ENCODE measurements at regions not wholly inside any gene's neighbourhood (a gene's known extent, or its start where the extent isn't known, plus 50 kb on each side); places are given as distances from the start of the nearest gene placed in this dataset.

DNA sequence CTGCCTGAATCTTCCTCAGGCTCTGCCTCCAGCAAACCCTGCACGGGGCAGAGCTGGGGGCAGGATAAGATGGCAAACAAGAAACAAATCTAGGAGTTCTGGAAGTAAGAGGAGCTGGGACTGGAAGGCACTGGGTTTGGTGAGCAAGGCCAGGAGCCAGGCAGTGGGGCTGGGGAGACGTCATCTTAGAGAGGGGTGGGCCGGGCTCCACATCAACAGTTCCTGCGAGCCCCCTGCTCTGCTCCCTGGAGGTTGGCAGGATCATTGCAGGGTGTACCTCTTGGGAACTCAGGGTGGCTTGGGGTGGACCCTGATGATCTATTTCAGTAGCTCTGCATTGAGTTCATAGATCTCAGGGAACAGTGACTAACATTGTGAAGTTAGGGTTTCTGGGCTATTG lies 87.3 kb upstream of the PRR23E start:
- no peaks in the 10 kb centered on the region; the same call in 2 of the 3 replicates for H3K9me3 Mint-ChIP-seq
- Histone ChIP-seq H3K36me3 (ENCODE audit: insufficient read depth) (no peaks in the 10 kb centered on the region), H3K4me1 (ENCODE audit: insufficient read depth) (no peaks in the 10 kb centered on the region), H3K27me3 (ENCODE audit: insufficient read depth) (no peaks in the 10 kb centered on the region), H3K4me3 (no peak overlapping the region), H3K27ac (ENCODE audit: low read depth) (no peak overlapping the region), H3K79me2 (replicated peaks; ENCODE audit: insufficient read depth) (no peaks in the 10 kb centered on the region), H3K9me2 (ENCODE audit: insufficient read depth) (no peaks in the 10 kb centered on the region), H3K4me2 (no peak overlapping the region), H4K20me1 (replicated peaks; ENCODE audit: insufficient read depth) (no peaks in the 10 kb centered on the region), H3F3A (replicated peaks; ENCODE audit: low read depth) (no peaks in the 10 kb centered on the region), H2AFZ (no peak overlapping the region)
- no peaks in the 10 kb centered on the region for H3K36me3 Mint-ChIP-seq (ENCODE audit: low read depth)
- peak; percentile 67 for ATAC-seq
- H3K4me3 Mint-ChIP-seq = no peak overlapping the region
- peaks cover 15% of the 10 kb centered on the region for H3K27me3 Mint-ChIP-seq (ENCODE audit: insufficient read depth, low read depth, poor library complexity)
- no peak overlapping the region for H3K27ac Mint-ChIP-seq
- DNase-seq (ENCODE audit: low spot score) = peak; percentile 27
- H3K4me1 Mint-ChIP-seq = peaks cover 6% of the 10 kb centered on the region; the same call in 2 of the 3 replicates
- TF ChIP-seq, protein P1, sequence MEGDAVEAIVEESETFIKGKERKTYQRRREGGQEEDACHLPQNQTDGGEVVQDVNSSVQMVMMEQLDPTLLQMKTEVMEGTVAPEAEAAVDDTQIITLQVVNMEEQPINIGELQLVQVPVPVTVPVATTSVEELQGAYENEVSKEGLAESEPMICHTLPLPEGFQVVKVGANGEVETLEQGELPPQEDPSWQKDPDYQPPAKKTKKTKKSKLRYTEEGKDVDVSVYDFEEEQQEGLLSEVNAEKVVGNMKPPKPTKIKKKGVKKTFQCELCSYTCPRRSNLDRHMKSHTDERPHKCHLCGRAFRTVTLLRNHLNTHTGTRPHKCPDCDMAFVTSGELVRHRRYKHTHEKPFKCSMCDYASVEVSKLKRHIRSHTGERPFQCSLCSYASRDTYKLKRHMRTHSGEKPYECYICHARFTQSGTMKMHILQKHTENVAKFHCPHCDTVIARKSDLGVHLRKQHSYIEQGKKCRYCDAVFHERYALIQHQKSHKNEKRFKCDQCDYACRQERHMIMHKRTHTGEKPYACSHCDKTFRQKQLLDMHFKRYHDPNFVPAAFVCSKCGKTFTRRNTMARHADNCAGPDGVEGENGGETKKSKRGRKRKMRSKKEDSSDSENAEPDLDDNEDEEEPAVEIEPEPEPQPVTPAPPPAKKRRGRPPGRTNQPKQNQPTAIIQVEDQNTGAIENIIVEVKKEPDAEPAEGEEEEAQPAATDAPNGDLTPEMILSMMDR (conservative IDR thresholded peaks at IDR 0.05; ENCODE audit: low read depth in 2 of 2) = peak in 1 of 2 experiments; percentile 24; a peak in 2 of 4 replicates
- no peak for TF ChIP-seq ZNF114 (CRISPR knock-in tag; IDR thresholded peaks at IDR 0.05)

DNA sequence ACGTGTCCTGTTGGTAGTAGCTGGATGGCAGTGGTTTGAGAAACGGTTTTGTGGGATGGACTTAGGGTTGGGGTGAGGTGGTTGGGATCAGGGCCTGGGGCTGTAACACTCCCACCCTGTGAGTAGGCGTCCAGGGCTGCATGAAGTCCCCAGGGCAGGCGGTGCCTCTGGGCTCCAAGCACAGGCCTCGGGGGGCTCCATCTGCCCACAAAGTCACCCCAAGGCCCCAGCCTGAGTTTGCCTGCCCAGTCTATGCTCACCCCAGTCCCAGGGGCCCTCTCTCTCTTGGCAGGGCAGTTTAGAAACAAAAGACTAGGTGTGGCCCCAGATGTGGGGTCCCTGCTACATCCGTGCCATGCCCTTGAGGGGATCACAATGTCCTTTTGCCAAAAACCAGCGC lies 86.9 kb upstream of the PRR23E start:
- H3K4me1 Mint-ChIP-seq = peaks cover 8% of the 10 kb centered on the region
- no peaks in the 10 kb centered on the region for H3F3A ChIP-seq (replicated peaks; ENCODE audit: low read depth)
- H3K36me3 ChIP-seq (ENCODE audit: insufficient read depth) = no peaks in the 10 kb centered on the region
- ATAC-seq = no peak
- H3K4me2 ChIP-seq = no peak overlapping the region
- no peak overlapping the region for H2AFZ ChIP-seq
- no peaks in the 10 kb centered on the region for H3K79me2 ChIP-seq (replicated peaks; ENCODE audit: insufficient read depth)
- no peaks in the 10 kb centered on the region for H3K27me3 ChIP-seq (ENCODE audit: insufficient read depth)
- no peak overlapping the region for H3K27ac ChIP-seq (ENCODE audit: low read depth)
- H3K9me3 Mint-ChIP-seq = peaks cover 2% of the 10 kb centered on the region; the same call in 1 of the 3 replicates
- H3K27me3 Mint-ChIP-seq (ENCODE audit: insufficient read depth, low read depth, poor library complexity) = peaks cover 10% of the 10 kb centered on the region
- H3K9me2 ChIP-seq (ENCODE audit: insufficient read depth) = no peaks in the 10 kb centered on the region
- no peak for TF ChIP-seq JUNB (IDR thresholded peaks at IDR 0.05; ENCODE audit: unreplicated experiment)
- TF ChIP-seq, protein P1 (conservative IDR thresholded peaks at IDR 0.05; ENCODE audit: low read depth in 2 of 2) = no peak
- H3K4me1 ChIP-seq (ENCODE audit: insufficient read depth) = no peaks in the 10 kb centered on the region
- H3K36me3 Mint-ChIP-seq (ENCODE audit: low read depth) = peaks cover 2% of the 10 kb centered on the region; the same call in 1 of the 3 replicates
- no peak overlapping the region for H3K27ac Mint-ChIP-seq
- H3K4me3 Mint-ChIP-seq = no peak overlapping the region
- no peak for DNase-seq (ENCODE audit: low spot score)
- H4K20me1 ChIP-seq (replicated peaks; ENCODE audit: insufficient read depth) = no peaks in the 10 kb centered on the region
- no peak overlapping the region for H3K4me3 ChIP-seq

DNA sequence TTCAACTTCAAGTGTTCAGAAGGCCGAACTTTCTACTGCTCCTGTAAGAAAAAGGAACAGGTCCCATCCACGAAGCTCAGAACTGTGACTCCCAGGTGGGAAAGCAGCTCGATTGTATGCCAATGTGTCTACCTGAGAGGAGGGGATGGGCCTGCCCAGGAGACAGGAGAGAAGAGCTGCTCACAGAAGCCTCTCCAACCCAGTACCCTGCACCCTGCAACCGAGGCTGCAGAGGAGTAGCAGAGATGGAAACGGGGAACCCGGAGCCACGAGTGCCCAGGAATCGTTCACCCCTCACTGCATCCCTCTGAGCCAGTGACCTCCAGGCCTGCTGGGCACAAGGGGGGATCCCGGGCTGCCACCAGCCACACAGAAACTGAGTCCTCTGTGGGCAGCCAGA lies 86.5 kb upstream of the PRR23E start:
- peaks cover 11% of the 10 kb centered on the region for H3K4me1 Mint-ChIP-seq
- H3K27me3 Mint-ChIP-seq (ENCODE audit: insufficient read depth, low read depth, poor library complexity) = peaks cover 10% of the 10 kb centered on the region
- H3K27me3 ChIP-seq (ENCODE audit: insufficient read depth) = no peaks in the 10 kb centered on the region
- no peaks in the 10 kb centered on the region for H3K79me2 ChIP-seq (replicated peaks; ENCODE audit: insufficient read depth)
- no peak overlapping the region for H3K4me3 ChIP-seq
- ATAC-seq (no peak), DNase-seq (ENCODE audit: low spot score) (no peak)
- H3K27ac Mint-ChIP-seq = no peak overlapping the region
- no peak overlapping the region for H3K4me2 ChIP-seq
- peaks cover 6% of the 10 kb centered on the region; the same call in 2 of the 3 replicates for H3K9me3 Mint-ChIP-seq
- H3K9me2 ChIP-seq (ENCODE audit: insufficient read depth) = no peaks in the 10 kb centered on the region
- H3K36me3 ChIP-seq (ENCODE audit: insufficient read depth) = no peaks in the 10 kb centered on the region
- no peaks in the 10 kb centered on the region for H3K4me1 ChIP-seq (ENCODE audit: insufficient read depth)
- peaks cover 6% of the 10 kb centered on the region; the same call in 2 of the 3 replicates for H3K36me3 Mint-ChIP-seq (ENCODE audit: low read depth)
- H3K4me3 Mint-ChIP-seq = no peak overlapping the region
- H2AFZ ChIP-seq = no peak overlapping the region
- no peaks in the 10 kb centered on the region for H3F3A ChIP-seq (replicated peaks; ENCODE audit: low read depth)
- no peaks in the 10 kb centered on the region for H4K20me1 ChIP-seq (replicated peaks; ENCODE audit: insufficient read depth)
- no peak overlapping the region for H3K27ac ChIP-seq (ENCODE audit: low read depth)
- TF ChIP-seq, protein P2, sequence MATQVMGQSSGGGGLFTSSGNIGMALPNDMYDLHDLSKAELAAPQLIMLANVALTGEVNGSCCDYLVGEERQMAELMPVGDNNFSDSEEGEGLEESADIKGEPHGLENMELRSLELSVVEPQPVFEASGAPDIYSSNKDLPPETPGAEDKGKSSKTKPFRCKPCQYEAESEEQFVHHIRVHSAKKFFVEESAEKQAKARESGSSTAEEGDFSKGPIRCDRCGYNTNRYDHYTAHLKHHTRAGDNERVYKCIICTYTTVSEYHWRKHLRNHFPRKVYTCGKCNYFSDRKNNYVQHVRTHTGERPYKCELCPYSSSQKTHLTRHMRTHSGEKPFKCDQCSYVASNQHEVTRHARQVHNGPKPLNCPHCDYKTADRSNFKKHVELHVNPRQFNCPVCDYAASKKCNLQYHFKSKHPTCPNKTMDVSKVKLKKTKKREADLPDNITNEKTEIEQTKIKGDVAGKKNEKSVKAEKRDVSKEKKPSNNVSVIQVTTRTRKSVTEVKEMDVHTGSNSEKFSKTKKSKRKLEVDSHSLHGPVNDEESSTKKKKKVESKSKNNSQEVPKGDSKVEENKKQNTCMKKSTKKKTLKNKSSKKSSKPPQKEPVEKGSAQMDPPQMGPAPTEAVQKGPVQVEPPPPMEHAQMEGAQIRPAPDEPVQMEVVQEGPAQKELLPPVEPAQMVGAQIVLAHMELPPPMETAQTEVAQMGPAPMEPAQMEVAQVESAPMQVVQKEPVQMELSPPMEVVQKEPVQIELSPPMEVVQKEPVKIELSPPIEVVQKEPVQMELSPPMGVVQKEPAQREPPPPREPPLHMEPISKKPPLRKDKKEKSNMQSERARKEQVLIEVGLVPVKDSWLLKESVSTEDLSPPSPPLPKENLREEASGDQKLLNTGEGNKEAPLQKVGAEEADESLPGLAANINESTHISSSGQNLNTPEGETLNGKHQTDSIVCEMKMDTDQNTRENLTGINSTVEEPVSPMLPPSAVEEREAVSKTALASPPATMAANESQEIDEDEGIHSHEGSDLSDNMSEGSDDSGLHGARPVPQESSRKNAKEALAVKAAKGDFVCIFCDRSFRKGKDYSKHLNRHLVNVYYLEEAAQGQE (IDR thresholded peaks at IDR 0.05; ENCODE audit: unreplicated experiment) = no peak
- TF ChIP-seq ZNF114 (CRISPR knock-in tag; IDR thresholded peaks at IDR 0.05) (no peak), EZH2 (IDR thresholded peaks at IDR 0.05; ENCODE audit: low read depth, unreplicated experiment) (no peak)

Data from GM23338 (cell line).